ENCODE measurements at regions not wholly inside any gene's neighbourhood (a gene's known extent, or its start where the extent isn't known, plus 50 kb on each side); places are given as distances from the start of the nearest gene placed in this dataset.
A peak's percentile ranks its signal among the peaks of the same experiment; 100 is the strongest.

- TF ChIP-seq SIRT6 (IDR thresholded peaks at IDR 0.05; ENCODE audit: low read length) (no peak), ATF3 (IDR thresholded peaks at IDR 0.05; ENCODE audit: insufficient read depth, low read depth, low read length) (no peak), CHD2 (IDR thresholded peaks at IDR 0.05; ENCODE audit: low read length) (no peak)
- Histone ChIP-seq H4K8ac (ENCODE audit: extremely low read depth, insufficient read depth, low read length) (no peak overlapping the region), H3K79me2 (ENCODE audit: control insufficient read depth in 1 of 2, insufficient read depth in 2 of 2, low read length in 2 of 2) (no peaks in the 10 kb centered on the region), H3K9me3 (ENCODE audit: insufficient read depth in 2 of 2, low read depth in 1 of 2, low read length in 1 of 2) (no peaks in the 10 kb centered on the region), H3K23me2 (ENCODE audit: low read depth, low read length) (no peaks in the 10 kb centered on the region), H2BK15ac (ENCODE audit: low read length) (peak overlapping the region; percentile 88; the same call in 1 of the 2 replicates), H2AFZ (ENCODE audit: low read length) (no peak overlapping the region), H4K5ac (ENCODE audit: insufficient read length, low read depth, low read length) (no peak overlapping the region), H4K20me1 (replicated peaks in 1 of 2; ENCODE audit: control insufficient read depth in 1 of 2, insufficient read depth in 2 of 2, low read length in 2 of 2) (no peaks in the 10 kb centered on the region), H3K4me1 (replicated peaks in 1 of 4; ENCODE audit: control insufficient read depth in 3 of 4, insufficient read depth in 4 of 4, low read length in 3 of 4) (peaks cover 3 to 13% (median 7%) of the 10 kb centered on the region in 4 experiments; a peak in 5 of 7 replicates), H2BK12ac (ENCODE audit: low read depth, low read length) (no peak overlapping the region), H2BK5ac (ENCODE audit: low read depth, low read length) (peak overlapping the region; percentile 22; the same call in 1 of the 2 replicates), H3K79me1 (ENCODE audit: low read depth, low read length) (no peaks in the 10 kb centered on the region), H3K56ac (replicated peaks; ENCODE audit: insufficient read length, low read depth, low read length) (no peak overlapping the region), H2BK120ac (replicated peaks; ENCODE audit: low read depth, low read length) (no peak overlapping the region), H3K4me3 (ENCODE audit: extremely low read depth in 1 of 4, insufficient read depth in 2 of 4, low read depth in 3 of 4, low read length in 4 of 4) (no peak overlapping the region), H3K23ac (ENCODE audit: insufficient read length) (no peak overlapping the region), H3K18ac (ENCODE audit: extremely low read depth, low read length) (no peak overlapping the region), H3K14ac (ENCODE audit: insufficient read length) (no peak overlapping the region), H3K4me2 (ENCODE audit: insufficient read depth in 1 of 2, low read depth in 2 of 2, low read length in 2 of 2) (no peak overlapping the region), H3K27me3 (replicated peaks in 1 of 4; ENCODE audit: control insufficient read depth in 3 of 4, extremely low read depth in 1 of 4, insufficient read depth in 3 of 4, low read length in 3 of 4) (no peaks in the 10 kb centered on the region), H2AK5ac (ENCODE audit: low read depth, low read length) (no peak overlapping the region), H4K91ac (replicated peaks; ENCODE audit: insufficient read length, low read length) (no peak overlapping the region), H3K4ac (replicated peaks; ENCODE audit: insufficient read length, low read depth, low read length) (no peak overlapping the region), H2BK20ac (ENCODE audit: low read length) (peak overlapping the region; percentile 1; the same call in 1 of the 2 replicates), H3K9ac (replicated peaks in 1 of 4; ENCODE audit: extremely low read depth in 1 of 4, low read depth in 3 of 4, low read length in 3 of 4) (no peak overlapping the region), H3K36me3 (ENCODE audit: control insufficient read depth in 2 of 4, insufficient read depth in 4 of 4, low read length in 3 of 4) (no peaks in the 10 kb centered on the region), H3K27ac (ENCODE audit: low read depth, low read length) (no peak overlapping the region)
- WGBS, 2 experiments (ENCODE audit: extremely low coverage in 1 of 2, insufficient coverage in 1 of 2, insufficient read length in 1 of 2, insufficient replicate concordance in 2 of 2, low coverage in 1 of 2, low lambda C conversion rate in 2 of 2, missing lambda C conversion rate in 1 of 2): 89% methylated on average over 2 of the region's 2 CpGs; no CpG with 5 or more reads in 1 of the 2 experiments
- no peak for FAIRE-seq
- DNase-seq (ENCODE audit: low read depth in 1 of 2, low spot score in 2 of 2): no peak
- ChIA-PET POLR2A (ENCODE audit: partially characterized antibody) (no interaction called here), CTCF (ENCODE audit: partially characterized antibody) (interaction anchor here (1.0 to 1.5 kb wide), 3 partner anchors 11 to 126 kb away, joined by 4 to 7 read pairs (median 5); partner anchors contain the start of gene ARHGEF3)
Measured at GRCh38 chr3:56927855-56928254, 126.1 kb upstream of the ARHGEF3 start.
